ENCODE measurements at regions not wholly inside any gene's neighbourhood (a gene's known extent, or its start where the extent isn't known, plus 50 kb on each side); places are given as distances from the start of the nearest gene placed in this dataset.
"Not testable (repeated sequence)": the region's sequence is repeated elsewhere in the genome, so short reads cannot be mapped to it uniquely, and the experiment has no call there.

GRCh38 chr1:106266786-106267185 lies 789.7 kb upstream of the PRMT6 start:
- DNase-seq (ENCODE audit: low read depth): peak; percentile 31

- peak; percentile 25 for DNase-seq (ENCODE audit: low read depth)
These were observed 788.4 kb upstream of the PRMT6 start for GRCh38 chr1:106268070-106268469.

GRCh38 chr1:106276871-106277270 lies 779.6 kb upstream of the PRMT6 start:
- DNase-seq (ENCODE audit: low read depth): no peak

GRCh38 chr1:106277786-106278185 lies 778.7 kb upstream of the PRMT6 start:
- no peak for DNase-seq (ENCODE audit: low read depth)

- DNase-seq (ENCODE audit: low read depth): peak; percentile 14
These were observed 777.8 kb upstream of the PRMT6 start for GRCh38 chr1:106278716-106279115.

GRCh38 chr1:106289265-106289928 lies 767.1 kb upstream of the PRMT6 start:
- no peak for DNase-seq (ENCODE audit: low read depth)

GRCh38 chr1:106290805-106291501 lies 765.5 kb upstream of the PRMT6 start:
- DNase-seq (ENCODE audit: low read depth): no peak

GRCh38 chr1:106292130-106292529 lies 764.3 kb upstream of the PRMT6 start:
- no peak for DNase-seq (ENCODE audit: low read depth)

GRCh38 chr1:106296431-106296830 lies 760.0 kb upstream of the PRMT6 start:
- DNase-seq (ENCODE audit: low read depth): no peak

- no peak for DNase-seq (ENCODE audit: low read depth)
These were observed 752.4 kb upstream of the PRMT6 start for GRCh38 chr1:106304106-106304505.

GRCh38 chr1:106319612-106320011 lies 736.9 kb upstream of the PRMT6 start:
- DNase-seq (ENCODE audit: low read depth): no peak

GRCh38 chr1:106325600-106325999 lies 730.9 kb upstream of the PRMT6 start:
- DNase-seq (ENCODE audit: low read depth): no peak

- DNase-seq (ENCODE audit: low read depth): no peak
These were observed 712.0 kb upstream of the PRMT6 start for GRCh38 chr1:106344494-106344893.

GRCh38 chr1:106360252-106360651 lies 696.2 kb upstream of the PRMT6 start:
- no peak for DNase-seq (ENCODE audit: low read depth)

- no peak for DNase-seq (ENCODE audit: low read depth)
These were observed 689.7 kb upstream of the PRMT6 start for GRCh38 chr1:106366627-106367319.

GRCh38 chr1:106378261-106378660 lies 678.2 kb upstream of the PRMT6 start:
- DNase-seq (ENCODE audit: low read depth): no peak

GRCh38 chr1:106380772-106381171 lies 675.7 kb upstream of the PRMT6 start:
- no peak for DNase-seq (ENCODE audit: low read depth)

GRCh38 chr1:106389160-106389559 lies 667.3 kb upstream of the PRMT6 start:
- not testable (repeated sequence) for DNase-seq (ENCODE audit: low read depth)

GRCh38 chr1:106393046-106393445 lies 663.4 kb upstream of the PRMT6 start:
- DNase-seq (ENCODE audit: low read depth): no peak

- DNase-seq (ENCODE audit: low read depth): no peak
These were observed 660.5 kb upstream of the PRMT6 start for GRCh38 chr1:106396020-106396419.

GRCh38 chr1:106398391-106398790 lies 658.1 kb upstream of the PRMT6 start:
- DNase-seq (ENCODE audit: low read depth): no peak

GRCh38 chr1:106406114-106406513 lies 650.4 kb upstream of the PRMT6 start:
- no peak for DNase-seq (ENCODE audit: low read depth)

- not testable (repeated sequence) for DNase-seq (ENCODE audit: low read depth)
These were observed 644.2 kb upstream of the PRMT6 start for GRCh38 chr1:106412321-106412720.
